GM04504 (cell line): ENCODE measurements at regions not wholly inside any gene's neighbourhood (a gene's known extent, or its start where the extent isn't known, plus 50 kb on each side); places are given as distances from the start of the nearest gene placed in this dataset.
"Not testable (repeated sequence)": the region's sequence is repeated elsewhere in the genome, so short reads cannot be mapped to it uniquely, and the experiment has no call there.

Source experiments
- DNase-seq: peaks from one replicate; pipeline ENCODE4 v3.0.0-alpha.2; 2012; ENCODE audit warnings: low read depth

- DNase-seq = no peak
Measured at GRCh38 chr15:66964111-66964738, 101.2 kb upstream of the SMAD3 start.

- no peak for DNase-seq
Measured at GRCh38 chr15:66964791-66965190, 100.6 kb upstream of the SMAD3 start.

GRCh38 chr15:66965201-66965900 lies 100.1 kb upstream of the SMAD3 start:
- DNase-seq = no peak

GRCh38 chr15:66966256-66966655 lies 99.1 kb upstream of the SMAD3 start:
- no peak for DNase-seq

- no peak for DNase-seq
Measured at GRCh38 chr15:66968806-66969596, 96.4 kb upstream of the SMAD3 start.

- DNase-seq = not testable (repeated sequence)
Measured at GRCh38 chr15:66974131-66974530, 91.3 kb upstream of the SMAD3 start.

- not testable (repeated sequence) for DNase-seq
Measured at GRCh38 chr15:66976106-66976640, 89.2 kb upstream of the SMAD3 start.

- not testable (repeated sequence) for DNase-seq
Measured at GRCh38 chr15:66980326-66980725, 85.1 kb upstream of the SMAD3 start.

- DNase-seq = no peak
Measured at GRCh38 chr15:66981771-66982170, 83.6 kb upstream of the SMAD3 start.

GRCh38 chr15:66982250-66982649 lies 83.2 kb upstream of the SMAD3 start:
- DNase-seq = no peak

- no peak for DNase-seq
Measured at GRCh38 chr15:66982816-66983215, 82.6 kb upstream of the SMAD3 start.

GRCh38 chr15:66985653-66986052 lies 79.7 kb upstream of the SMAD3 start:
- DNase-seq = no peak

- no peak for DNase-seq
Measured at GRCh38 chr15:66986951-66987350, 78.5 kb upstream of the SMAD3 start.

- no peak for DNase-seq
Measured at GRCh38 chr15:66993090-66993489, 72.3 kb upstream of the SMAD3 start.

GRCh38 chr15:66993874-66994696 lies 71.3 kb upstream of the SMAD3 start:
- no peak for DNase-seq

- peak; percentile 20 for DNase-seq
Measured at GRCh38 chr15:66994927-66995656, 70.3 kb upstream of the SMAD3 start.

- DNase-seq = no peak
Measured at GRCh38 chr15:66996094-66996493, 69.3 kb upstream of the SMAD3 start.

- DNase-seq = peak; percentile 45
Measured at GRCh38 chr15:66997212-66997611, 68.2 kb upstream of the SMAD3 start.

- DNase-seq = not testable (repeated sequence)
Measured at GRCh38 chr15:66998234-66998633, 67.2 kb upstream of the SMAD3 start.

- DNase-seq = no peak
Measured at GRCh38 chr15:66999046-66999968, 66.1 kb upstream of the SMAD3 start.
